ENCODE measurements at regions not wholly inside any gene's neighbourhood (a gene's known extent, or its start where the extent isn't known, plus 50 kb on each side); places are given as distances from the start of the nearest gene placed in this dataset.

DNA sequence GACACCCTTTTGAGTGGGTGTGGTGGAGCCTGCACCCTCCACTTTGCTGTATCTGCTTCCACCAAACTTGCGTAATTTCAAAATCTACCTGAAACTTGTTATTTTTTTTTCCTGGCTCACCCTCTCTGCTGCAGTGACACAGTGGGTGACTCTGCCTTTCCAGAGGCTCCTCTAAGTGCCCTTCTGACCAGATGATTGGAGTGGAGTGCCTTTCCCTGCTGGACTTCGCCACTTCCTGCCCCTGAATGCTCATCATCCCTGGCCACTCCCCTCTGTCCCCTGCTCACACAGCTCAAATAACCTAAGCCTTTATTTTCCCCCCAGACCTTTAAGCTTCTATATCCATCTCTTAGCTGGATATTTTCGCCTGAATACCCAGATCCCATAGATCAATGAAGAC lies 777.5 kb upstream of the ID2 start:
- TF ChIP-seq EZH2phosphoT487 (IDR thresholded peaks at IDR 0.05; ENCODE audit: insufficient read depth, low read depth): no peak
- no peak for TF ChIP-seq EZH2 (IDR thresholded peaks at IDR 0.05; ENCODE audit: insufficient read depth, poor library complexity, severe bottlenecking)

All from GM23248 (cell line).